ENCODE measurements at regions not wholly inside any gene's neighbourhood (a gene's known extent, or its start where the extent isn't known, plus 50 kb on each side); places are given as distances from the start of the nearest gene placed in this dataset.
"Not testable (repeated sequence)": the region's sequence is repeated elsewhere in the genome, so short reads cannot be mapped to it uniquely, and the experiment has no call there.

- no peaks in the 10 kb centered on the region for H3K36me3 ChIP-seq
- H3K27me3 ChIP-seq: no peaks in the 10 kb centered on the region
- no peaks in the 10 kb centered on the region for H3K9me3 ChIP-seq
- no peak overlapping the region for H3K27ac ChIP-seq
- TF ChIP-seq POLR2A (IDR thresholded peaks at IDR 0.05) (no peak), CTCF (IDR thresholded peaks at IDR 0.05) (no peak)
- H3K4me3 ChIP-seq: no peak overlapping the region
- no peaks in the 10 kb centered on the region for H3K4me1 ChIP-seq
- no peak for DNase-seq
Measured at GRCh38 chr2:125330133-125330532, 1305.0 kb downstream of the CNTNAP5 start.

- no peak for TF ChIP-seq POLR2A (IDR thresholded peaks at IDR 0.05)
- TF ChIP-seq CTCF (IDR thresholded peaks at IDR 0.05): no peak
- H3K4me3 ChIP-seq: no peak overlapping the region
- H3K9me3 ChIP-seq: no peaks in the 10 kb centered on the region
- no peaks in the 10 kb centered on the region for H3K27me3 ChIP-seq
- no peak for DNase-seq
- H3K4me1 ChIP-seq: no peaks in the 10 kb centered on the region
- H3K27ac ChIP-seq: no peak overlapping the region
- H3K36me3 ChIP-seq: no peaks in the 10 kb centered on the region
Measured at GRCh38 chr2:125341353-125341752, 1314.6 kb upstream of the GYPC start.

- H3K27me3 ChIP-seq, H3K27ac ChIP-seq, H3K4me1 ChIP-seq, H3K9me3 ChIP-seq, H3K4me3 ChIP-seq, H3K36me3 ChIP-seq, DNase-seq: not testable (repeated sequence)
Measured at GRCh38 chr2:125353542-125353941, 1302.4 kb upstream of the GYPC start.

GRCh38 chr2:125364192-125364983, 1291.6 kb upstream of the GYPC start:
- H3K27me3 ChIP-seq: no peaks in the 10 kb centered on the region
- no peaks in the 10 kb centered on the region for H3K4me1 ChIP-seq
- no peak for DNase-seq
- H3K27ac ChIP-seq: no peak overlapping the region
- no peak overlapping the region for H3K4me3 ChIP-seq
- no peak for TF ChIP-seq CTCF (IDR thresholded peaks at IDR 0.05)
- H3K36me3 ChIP-seq: no peaks in the 10 kb centered on the region
- no peaks in the 10 kb centered on the region for H3K9me3 ChIP-seq

GRCh38 chr2:125364984-125365265, 1291.0 kb upstream of the GYPC start:
- no peaks in the 10 kb centered on the region for H3K4me1 ChIP-seq
- no peaks in the 10 kb centered on the region for H3K27me3 ChIP-seq
- no peaks in the 10 kb centered on the region for H3K36me3 ChIP-seq
- no peak for DNase-seq
- no peak overlapping the region for H3K27ac ChIP-seq
- TF ChIP-seq POLR2A (IDR thresholded peaks at IDR 0.05) (no peak), CTCF (IDR thresholded peaks at IDR 0.05) (no peak)
- no peak overlapping the region for H3K4me3 ChIP-seq
- no peaks in the 10 kb centered on the region for H3K9me3 ChIP-seq

- Histone ChIP-seq H3K27ac (no peak overlapping the region), H3K4me1 (no peaks in the 10 kb centered on the region), H3K36me3 (no peaks in the 10 kb centered on the region), H3K4me3 (no peak overlapping the region), H3K9me3 (no peaks in the 10 kb centered on the region), H3K27me3 (no peaks in the 10 kb centered on the region)
- TF ChIP-seq POLR2A (IDR thresholded peaks at IDR 0.05): no peak
- no peak for TF ChIP-seq CTCF (IDR thresholded peaks at IDR 0.05)
- no peak for DNase-seq
Measured at GRCh38 chr2:125371867-125372266, 1284.1 kb upstream of the GYPC start.
